ENCODE measurements at regions not wholly inside any gene's neighbourhood (a gene's known extent, or its start where the extent isn't known, plus 50 kb on each side); places are given as distances from the start of the nearest gene placed in this dataset.
"Not testable (repeated sequence)": the region's sequence is repeated elsewhere in the genome, so short reads cannot be mapped to it uniquely, and the experiment has no call there.

DNA sequence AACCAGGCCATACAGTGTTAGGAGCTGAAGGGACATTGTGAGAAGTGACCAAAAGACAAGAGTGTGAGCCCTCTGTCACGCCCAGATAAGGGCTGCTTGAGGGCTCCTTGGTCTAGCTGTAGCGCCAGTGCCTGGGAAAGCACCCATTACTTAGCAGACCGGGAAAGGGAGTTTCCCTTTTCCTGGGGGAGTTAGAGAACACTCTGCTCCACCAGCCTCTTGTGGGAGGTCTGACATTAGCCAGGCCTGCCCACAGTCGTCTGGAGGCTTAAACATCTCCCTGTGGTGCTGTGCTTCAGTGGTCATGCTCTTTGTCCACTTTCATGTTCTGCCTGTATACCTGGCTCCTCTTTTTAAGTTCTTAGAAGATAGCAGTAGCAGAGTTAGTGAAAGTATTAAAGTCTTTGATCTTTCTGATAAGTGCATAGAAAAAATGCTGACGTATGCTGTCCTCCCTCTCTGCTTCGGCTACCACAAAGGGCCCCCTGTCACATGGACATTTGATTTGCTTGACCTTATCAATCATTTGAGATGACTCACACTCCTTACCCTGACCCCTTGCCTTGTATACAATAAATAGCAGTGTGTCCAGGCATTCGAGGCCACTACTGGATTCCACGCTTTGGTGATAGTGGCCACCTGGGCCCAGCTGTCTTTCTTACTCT lies 201.5 kb upstream of the ECI2 start:
- H3K9ac ChIP-seq (ENCODE audit: low read length) = no peak overlapping the region
- TF ChIP-seq EZH2 (IDR thresholded peaks at IDR 0.05; ENCODE audit: borderline replicate concordance, insufficient read depth, low read length, poor library complexity, severe bottlenecking) (no peak), SMC3 (conservative IDR thresholded peaks at IDR 0.05; ENCODE audit: poor library complexity) (no peak), POLR2AphosphoS5 (IDR thresholded peaks at IDR 0.05) (no peak), MXI1 (conservative IDR thresholded peaks at IDR 0.05; ENCODE audit: poor library complexity, severe bottlenecking) (no peak), EP300 (conservative IDR thresholded peaks at IDR 0.05; ENCODE audit: poor library complexity, severe bottlenecking) (no peak), TAF1 (IDR thresholded peaks at IDR 0.05; ENCODE audit: low read depth) (no peak)
- TF ChIP-seq, protein P1, sequence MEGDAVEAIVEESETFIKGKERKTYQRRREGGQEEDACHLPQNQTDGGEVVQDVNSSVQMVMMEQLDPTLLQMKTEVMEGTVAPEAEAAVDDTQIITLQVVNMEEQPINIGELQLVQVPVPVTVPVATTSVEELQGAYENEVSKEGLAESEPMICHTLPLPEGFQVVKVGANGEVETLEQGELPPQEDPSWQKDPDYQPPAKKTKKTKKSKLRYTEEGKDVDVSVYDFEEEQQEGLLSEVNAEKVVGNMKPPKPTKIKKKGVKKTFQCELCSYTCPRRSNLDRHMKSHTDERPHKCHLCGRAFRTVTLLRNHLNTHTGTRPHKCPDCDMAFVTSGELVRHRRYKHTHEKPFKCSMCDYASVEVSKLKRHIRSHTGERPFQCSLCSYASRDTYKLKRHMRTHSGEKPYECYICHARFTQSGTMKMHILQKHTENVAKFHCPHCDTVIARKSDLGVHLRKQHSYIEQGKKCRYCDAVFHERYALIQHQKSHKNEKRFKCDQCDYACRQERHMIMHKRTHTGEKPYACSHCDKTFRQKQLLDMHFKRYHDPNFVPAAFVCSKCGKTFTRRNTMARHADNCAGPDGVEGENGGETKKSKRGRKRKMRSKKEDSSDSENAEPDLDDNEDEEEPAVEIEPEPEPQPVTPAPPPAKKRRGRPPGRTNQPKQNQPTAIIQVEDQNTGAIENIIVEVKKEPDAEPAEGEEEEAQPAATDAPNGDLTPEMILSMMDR (IDR thresholded peaks at IDR 0.05; ENCODE audit: poor library complexity, severe bottlenecking) = no peak
- H2AFZ ChIP-seq (ENCODE audit: low read depth, low read length) = no peak overlapping the region
- H3K4me3 ChIP-seq (ENCODE audit: low read length) = no peak overlapping the region
- H4K20me1 ChIP-seq (ENCODE audit: insufficient read depth) = no peaks in the 10 kb centered on the region
- no peaks in the 10 kb centered on the region for H3K9me3 ChIP-seq (ENCODE audit: low read length)
- H3K27ac ChIP-seq (ENCODE audit: low read length) = no peak overlapping the region
- H3K79me2 ChIP-seq (replicated peaks; ENCODE audit: insufficient read depth, low read length) = no peaks in the 10 kb centered on the region
- H3K36me3 ChIP-seq (ENCODE audit: insufficient read depth, low read length) = no peaks in the 10 kb centered on the region
- H3F3A ChIP-seq (ENCODE audit: insufficient read depth, low read length, poor library complexity, severe bottlenecking) = no peaks in the 10 kb centered on the region
- H3K9me2 ChIP-seq (ENCODE audit: insufficient read depth, low read length) = no peaks in the 10 kb centered on the region
- no peak overlapping the region for H3K4me2 ChIP-seq (ENCODE audit: low read length)
- no peaks in the 10 kb centered on the region for H3K27me3 ChIP-seq (ENCODE audit: insufficient read depth, low read depth, low read length)

GRCh38 chr6:4336084-4336483 lies 200.7 kb upstream of the ECI2 start:
- Histone ChIP-seq H2AFZ (ENCODE audit: low read depth, low read length) (no peak overlapping the region), H3K9ac (ENCODE audit: low read length) (no peak overlapping the region), H3K4me3 (ENCODE audit: low read length) (no peak overlapping the region), H4K20me1 (ENCODE audit: insufficient read depth) (no peaks in the 10 kb centered on the region), H3K4me2 (ENCODE audit: low read length) (no peak overlapping the region), H3K27me3 (ENCODE audit: insufficient read depth, low read depth, low read length) (no peaks in the 10 kb centered on the region), H3F3A (ENCODE audit: insufficient read depth, low read length, poor library complexity, severe bottlenecking) (no peaks in the 10 kb centered on the region), H3K79me2 (replicated peaks; ENCODE audit: insufficient read depth, low read length) (no peaks in the 10 kb centered on the region), H3K36me3 (ENCODE audit: insufficient read depth, low read length) (no peaks in the 10 kb centered on the region), H3K9me3 (ENCODE audit: low read length) (no peaks in the 10 kb centered on the region), H3K27ac (ENCODE audit: low read length) (no peak overlapping the region), H3K9me2 (ENCODE audit: insufficient read depth, low read length) (no peaks in the 10 kb centered on the region)
- TF ChIP-seq REST (IDR thresholded peaks at IDR 0.05; ENCODE audit: borderline replicate concordance) (no peak), EP300 (conservative IDR thresholded peaks at IDR 0.05; ENCODE audit: poor library complexity, severe bottlenecking) (no peak), POLR2AphosphoS5 (IDR thresholded peaks at IDR 0.05) (no peak), SMC3 (conservative IDR thresholded peaks at IDR 0.05; ENCODE audit: poor library complexity) (no peak), TAF1 (IDR thresholded peaks at IDR 0.05; ENCODE audit: low read depth) (no peak), RAD21 (conservative IDR thresholded peaks at IDR 0.05) (no peak), MXI1 (conservative IDR thresholded peaks at IDR 0.05; ENCODE audit: poor library complexity, severe bottlenecking) (no peak), EZH2 (IDR thresholded peaks at IDR 0.05; ENCODE audit: borderline replicate concordance, insufficient read depth, low read length, poor library complexity, severe bottlenecking) (no peak)
- TF ChIP-seq, protein P1 (IDR thresholded peaks at IDR 0.05; ENCODE audit: poor library complexity, severe bottlenecking) = no peak

DNA sequence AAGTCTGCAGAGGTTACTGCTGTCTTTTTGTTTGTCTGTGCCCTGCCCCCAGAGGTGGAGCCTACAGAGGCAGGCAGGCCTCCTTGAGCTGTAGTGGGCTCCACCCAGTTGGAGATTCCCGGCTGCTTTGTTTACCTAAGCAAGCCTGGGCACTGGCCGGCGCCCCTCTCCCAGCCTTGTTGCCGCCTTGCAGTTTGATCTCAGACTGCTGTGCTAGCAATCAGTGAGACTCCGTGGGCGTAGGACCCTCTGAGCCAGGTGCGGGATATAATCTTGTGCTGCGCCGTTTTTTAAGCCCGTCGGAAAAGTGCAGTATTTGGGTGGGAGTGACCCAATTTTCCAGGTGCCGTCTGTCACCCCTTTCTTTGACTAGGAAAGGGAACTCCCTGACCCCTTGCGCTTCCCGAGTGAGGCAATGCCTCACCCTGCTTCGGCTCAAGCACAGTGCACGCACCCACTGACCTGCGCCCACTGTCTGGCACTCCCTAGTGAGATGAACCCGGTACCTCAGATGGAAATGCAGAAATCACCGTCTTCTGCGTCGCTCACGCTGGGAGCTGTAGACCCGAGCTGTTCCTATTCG lies 198.9 kb upstream of the ECI2 start:
- not testable (repeated sequence) for H3K9me3 ChIP-seq (ENCODE audit: low read length); H3K27me3 ChIP-seq (ENCODE audit: insufficient read depth, low read depth, low read length); H2AFZ ChIP-seq (ENCODE audit: low read depth, low read length); H3K9ac ChIP-seq (ENCODE audit: low read length); H3K36me3 ChIP-seq (ENCODE audit: insufficient read depth, low read length); H3K4me2 ChIP-seq (ENCODE audit: low read length); H3F3A ChIP-seq (ENCODE audit: insufficient read depth, low read length, poor library complexity, severe bottlenecking); H3K9me2 ChIP-seq (ENCODE audit: insufficient read depth, low read length); H3K4me3 ChIP-seq (ENCODE audit: low read length); H3K27ac ChIP-seq (ENCODE audit: low read length); H4K20me1 ChIP-seq (ENCODE audit: insufficient read depth); H3K79me2 ChIP-seq (replicated peaks; ENCODE audit: insufficient read depth, low read length)
